Gastroesophageal sphincter (tissue), 3 donors: ENCODE measurements at regions not wholly inside any gene's neighbourhood (a gene's known extent, or its start where the extent isn't known, plus 50 kb on each side); places are given as distances from the start of the nearest gene placed in this dataset.

Experiments
- CTCF ChIP-seq, 4 experiments: fragments of 200-600 bp in 2 of 4; fragments of 450-650 bp in 2 of 4; sonication (generic) in 1 of 4; IDR thresholded peaks; one replicate each; pipeline ENCODE4 v1.5.1; 2017 to 2019; ENCODE audit warnings: antibody characterized with exemption in 4 of 4, mild to moderate bottlenecking in 2 of 4, moderate library complexity in 2 of 4
- POLR2A ChIP-seq, 2 donors: fragments of 450-650 bp; IDR thresholded peaks; one replicate each; pipeline ENCODE4 v1.6.1; 2017; ENCODE audit warnings: antibody characterized with exemption in 2 of 2, mild to moderate bottlenecking in 2 of 2, moderate library complexity in 1 of 2

GRCh38 chr16:9185381-9185780 lies 93.9 kb downstream of the HAPSTR1 start:
- no peak for TF ChIP-seq POLR2A (IDR thresholded peaks at IDR 0.05)
- TF ChIP-seq CTCF (IDR thresholded peaks at IDR 0.05), result no peak
